ENCODE measurements at regions not wholly inside any gene's neighbourhood (a gene's known extent, or its start where the extent isn't known, plus 50 kb on each side); places are given as distances from the start of the nearest gene placed in this dataset.

DNA sequence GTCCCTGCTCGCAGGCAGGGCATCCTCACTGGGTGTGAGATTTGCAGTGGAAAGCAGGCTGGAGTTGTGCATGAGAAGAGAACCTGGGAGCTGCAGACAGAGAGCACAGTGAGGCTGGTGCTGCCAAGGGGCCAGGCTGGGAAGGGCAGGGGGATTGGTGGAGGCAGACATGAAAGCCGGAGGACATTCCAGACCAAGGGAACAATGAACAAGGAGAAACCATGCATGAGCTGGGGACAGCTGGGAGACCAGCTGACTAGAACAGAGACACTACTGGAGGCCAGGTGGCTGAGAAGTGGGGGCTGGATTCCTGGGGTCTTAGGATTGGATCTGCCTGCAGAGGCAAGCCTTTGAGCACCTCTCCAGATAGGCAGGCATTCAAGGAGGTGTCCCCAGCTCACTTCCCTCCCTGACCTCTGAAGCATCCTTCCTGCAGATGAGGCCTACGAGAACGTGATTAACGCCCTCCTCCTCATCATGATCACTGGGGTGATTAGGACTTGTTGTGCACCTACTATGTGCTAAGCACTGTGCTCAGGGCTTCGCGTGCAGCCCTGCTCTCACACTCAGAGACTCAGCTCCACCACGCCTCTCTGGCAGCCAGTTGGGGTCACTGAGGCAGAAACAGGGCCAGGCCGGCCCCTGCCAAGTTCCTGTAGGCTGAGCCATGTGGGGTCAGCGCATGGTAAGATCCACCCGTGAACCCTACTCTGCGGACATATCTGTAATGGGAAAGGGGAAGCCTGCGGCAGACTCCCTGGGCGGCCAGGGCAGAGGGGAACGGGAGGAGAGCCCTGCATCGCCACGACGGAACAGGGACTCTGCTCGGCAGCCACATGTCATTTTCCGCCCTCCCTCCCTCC, 74.8 kb upstream of the SLC66A3 start:
- TF ChIP-seq, protein P1, sequence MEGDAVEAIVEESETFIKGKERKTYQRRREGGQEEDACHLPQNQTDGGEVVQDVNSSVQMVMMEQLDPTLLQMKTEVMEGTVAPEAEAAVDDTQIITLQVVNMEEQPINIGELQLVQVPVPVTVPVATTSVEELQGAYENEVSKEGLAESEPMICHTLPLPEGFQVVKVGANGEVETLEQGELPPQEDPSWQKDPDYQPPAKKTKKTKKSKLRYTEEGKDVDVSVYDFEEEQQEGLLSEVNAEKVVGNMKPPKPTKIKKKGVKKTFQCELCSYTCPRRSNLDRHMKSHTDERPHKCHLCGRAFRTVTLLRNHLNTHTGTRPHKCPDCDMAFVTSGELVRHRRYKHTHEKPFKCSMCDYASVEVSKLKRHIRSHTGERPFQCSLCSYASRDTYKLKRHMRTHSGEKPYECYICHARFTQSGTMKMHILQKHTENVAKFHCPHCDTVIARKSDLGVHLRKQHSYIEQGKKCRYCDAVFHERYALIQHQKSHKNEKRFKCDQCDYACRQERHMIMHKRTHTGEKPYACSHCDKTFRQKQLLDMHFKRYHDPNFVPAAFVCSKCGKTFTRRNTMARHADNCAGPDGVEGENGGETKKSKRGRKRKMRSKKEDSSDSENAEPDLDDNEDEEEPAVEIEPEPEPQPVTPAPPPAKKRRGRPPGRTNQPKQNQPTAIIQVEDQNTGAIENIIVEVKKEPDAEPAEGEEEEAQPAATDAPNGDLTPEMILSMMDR (conservative IDR thresholded peaks at IDR 0.05; ENCODE audit: low read depth in 2 of 2) = no peak
- TF ChIP-seq CREB1 (CRISPR knock-in tag; IDR thresholded peaks at IDR 0.05; ENCODE audit: low read depth) = no peak

Data from GM23338 (cell line).